A549 (cell line): ENCODE measurements at regions not wholly inside any gene's neighbourhood (a gene's known extent, or its start where the extent isn't known, plus 50 kb on each side); places are given as distances from the start of the nearest gene placed in this dataset.

Source experiments
- NPAS2 ChIP-seq: fragments of 250-450 bp; sonication (Bioruptor Pico); IDR thresholded peaks from 2 replicates; pipeline ENCODE4 v1.8.0; 2022; ENCODE audit warnings: mild to moderate bottlenecking, moderate library complexity, borderline replicate concordance
- RFX5 ChIP-seq: fragments of 450-650 bp; IDR thresholded peaks from 2 replicates; pipeline ENCODE4 v1.7.1; 2014; ENCODE audit warnings: antibody characterized with exemption, mild to moderate bottlenecking, moderate library complexity
- SMC3 ChIP-seq: fragments of >200 bp; sonication (Bioruptor Twin); formaldehyde crosslinking; IDR thresholded peaks from 3 replicates; pipeline ENCODE4 v1.6.1; 2018; ENCODE audit warnings: inconsistent platforms
- SREBF2 ChIP-seq: fragments of 450-650 bp; IDR thresholded peaks from 2 replicates; pipeline ENCODE4 v1.6.1; 2014; ENCODE audit warnings: mild to moderate bottlenecking, moderate library complexity
- TF ChIP-seq, protein P1 (sequence below): fragments of 200-600 bp; sonication (generic); IDR thresholded peaks from 2 replicates; pipeline ENCODE4 v1.6.1; 2016; ENCODE audit warnings: antibody characterized with exemption, mild to moderate bottlenecking, moderate library complexity
- TF ChIP-seq, protein P2 (sequence below): fragments of >200 bp; sonication (Bioruptor Twin); formaldehyde crosslinking; IDR thresholded peaks from 3 replicates; pipeline ENCODE4 v1.5.1; 2016
- TF ChIP-seq, protein P3 (sequence below): fragments of 450-650 bp; IDR thresholded peaks from 2 replicates; pipeline ENCODE4 v1.6.1; 2014; ENCODE audit warnings: antibody characterized with exemption

DNA sequence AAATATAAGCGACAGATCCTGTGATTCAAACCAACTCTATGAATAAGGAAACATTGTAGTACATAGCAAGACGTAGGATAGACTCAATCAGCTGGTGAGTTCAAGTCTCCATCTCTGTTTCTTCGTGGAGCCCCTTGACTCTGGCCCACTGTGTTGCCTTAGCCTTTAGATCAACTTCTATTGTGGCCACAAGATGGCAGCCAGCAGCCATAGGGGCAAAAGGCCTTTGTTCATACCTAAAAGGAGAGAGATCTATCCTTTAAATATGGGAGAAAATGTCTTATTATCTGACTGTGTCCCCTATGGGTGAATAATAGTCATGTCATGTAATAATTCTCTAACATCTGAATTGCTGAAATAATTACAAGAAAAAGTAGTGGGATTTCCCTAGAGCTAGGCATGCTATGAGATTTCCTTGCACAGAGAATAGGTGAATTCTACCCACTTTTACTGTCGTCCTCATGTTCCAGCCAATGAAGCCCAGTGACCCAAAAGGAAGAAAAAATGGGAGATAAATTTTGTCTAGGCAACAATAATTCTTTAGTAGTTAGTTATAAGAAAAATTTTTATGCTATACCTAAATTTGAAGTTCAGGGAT, 129.4 kb downstream of the PCDH20 start:
- TF ChIP-seq SMC3 (no peak), SREBF2 (no peak), RFX5 (no peak), NPAS2 (CRISPR knock-in tag) (no peak)
- TF ChIP-seq, protein P1, sequence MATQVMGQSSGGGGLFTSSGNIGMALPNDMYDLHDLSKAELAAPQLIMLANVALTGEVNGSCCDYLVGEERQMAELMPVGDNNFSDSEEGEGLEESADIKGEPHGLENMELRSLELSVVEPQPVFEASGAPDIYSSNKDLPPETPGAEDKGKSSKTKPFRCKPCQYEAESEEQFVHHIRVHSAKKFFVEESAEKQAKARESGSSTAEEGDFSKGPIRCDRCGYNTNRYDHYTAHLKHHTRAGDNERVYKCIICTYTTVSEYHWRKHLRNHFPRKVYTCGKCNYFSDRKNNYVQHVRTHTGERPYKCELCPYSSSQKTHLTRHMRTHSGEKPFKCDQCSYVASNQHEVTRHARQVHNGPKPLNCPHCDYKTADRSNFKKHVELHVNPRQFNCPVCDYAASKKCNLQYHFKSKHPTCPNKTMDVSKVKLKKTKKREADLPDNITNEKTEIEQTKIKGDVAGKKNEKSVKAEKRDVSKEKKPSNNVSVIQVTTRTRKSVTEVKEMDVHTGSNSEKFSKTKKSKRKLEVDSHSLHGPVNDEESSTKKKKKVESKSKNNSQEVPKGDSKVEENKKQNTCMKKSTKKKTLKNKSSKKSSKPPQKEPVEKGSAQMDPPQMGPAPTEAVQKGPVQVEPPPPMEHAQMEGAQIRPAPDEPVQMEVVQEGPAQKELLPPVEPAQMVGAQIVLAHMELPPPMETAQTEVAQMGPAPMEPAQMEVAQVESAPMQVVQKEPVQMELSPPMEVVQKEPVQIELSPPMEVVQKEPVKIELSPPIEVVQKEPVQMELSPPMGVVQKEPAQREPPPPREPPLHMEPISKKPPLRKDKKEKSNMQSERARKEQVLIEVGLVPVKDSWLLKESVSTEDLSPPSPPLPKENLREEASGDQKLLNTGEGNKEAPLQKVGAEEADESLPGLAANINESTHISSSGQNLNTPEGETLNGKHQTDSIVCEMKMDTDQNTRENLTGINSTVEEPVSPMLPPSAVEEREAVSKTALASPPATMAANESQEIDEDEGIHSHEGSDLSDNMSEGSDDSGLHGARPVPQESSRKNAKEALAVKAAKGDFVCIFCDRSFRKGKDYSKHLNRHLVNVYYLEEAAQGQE, result no peak
- TF ChIP-seq, protein P2, sequence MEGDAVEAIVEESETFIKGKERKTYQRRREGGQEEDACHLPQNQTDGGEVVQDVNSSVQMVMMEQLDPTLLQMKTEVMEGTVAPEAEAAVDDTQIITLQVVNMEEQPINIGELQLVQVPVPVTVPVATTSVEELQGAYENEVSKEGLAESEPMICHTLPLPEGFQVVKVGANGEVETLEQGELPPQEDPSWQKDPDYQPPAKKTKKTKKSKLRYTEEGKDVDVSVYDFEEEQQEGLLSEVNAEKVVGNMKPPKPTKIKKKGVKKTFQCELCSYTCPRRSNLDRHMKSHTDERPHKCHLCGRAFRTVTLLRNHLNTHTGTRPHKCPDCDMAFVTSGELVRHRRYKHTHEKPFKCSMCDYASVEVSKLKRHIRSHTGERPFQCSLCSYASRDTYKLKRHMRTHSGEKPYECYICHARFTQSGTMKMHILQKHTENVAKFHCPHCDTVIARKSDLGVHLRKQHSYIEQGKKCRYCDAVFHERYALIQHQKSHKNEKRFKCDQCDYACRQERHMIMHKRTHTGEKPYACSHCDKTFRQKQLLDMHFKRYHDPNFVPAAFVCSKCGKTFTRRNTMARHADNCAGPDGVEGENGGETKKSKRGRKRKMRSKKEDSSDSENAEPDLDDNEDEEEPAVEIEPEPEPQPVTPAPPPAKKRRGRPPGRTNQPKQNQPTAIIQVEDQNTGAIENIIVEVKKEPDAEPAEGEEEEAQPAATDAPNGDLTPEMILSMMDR, result no peak; the same call in 2 of the 3 replicates
- TF ChIP-seq, protein P3, sequence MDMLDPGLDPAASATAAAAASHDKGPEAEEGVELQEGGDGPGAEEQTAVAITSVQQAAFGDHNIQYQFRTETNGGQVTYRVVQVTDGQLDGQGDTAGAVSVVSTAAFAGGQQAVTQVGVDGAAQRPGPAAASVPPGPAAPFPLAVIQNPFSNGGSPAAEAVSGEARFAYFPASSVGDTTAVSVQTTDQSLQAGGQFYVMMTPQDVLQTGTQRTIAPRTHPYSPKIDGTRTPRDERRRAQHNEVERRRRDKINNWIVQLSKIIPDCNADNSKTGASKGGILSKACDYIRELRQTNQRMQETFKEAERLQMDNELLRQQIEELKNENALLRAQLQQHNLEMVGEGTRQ, result no peak
